WI38 (cell line): ENCODE measurements at regions not wholly inside any gene's neighbourhood (a gene's known extent, or its start where the extent isn't known, plus 50 kb on each side); places are given as distances from the start of the nearest gene placed in this dataset.
"Not testable (repeated sequence)": the region's sequence is repeated elsewhere in the genome, so short reads cannot be mapped to it uniquely, and the experiment has no call there.

ENCODE experiments used
- H3K4me3 ChIP-seq: 2 replicates; pipeline ENCODE4 v1.5.1; 2011; ENCODE audit warnings: low read depth, mild to moderate bottlenecking, control low read depth, low read length
- CTCF ChIP-seq: IDR thresholded peaks from 2 replicates; pipeline ENCODE4 v1.5.1; 2012; ENCODE audit warnings: low read depth, mild to moderate bottlenecking, control low read depth, low read length

DNA sequence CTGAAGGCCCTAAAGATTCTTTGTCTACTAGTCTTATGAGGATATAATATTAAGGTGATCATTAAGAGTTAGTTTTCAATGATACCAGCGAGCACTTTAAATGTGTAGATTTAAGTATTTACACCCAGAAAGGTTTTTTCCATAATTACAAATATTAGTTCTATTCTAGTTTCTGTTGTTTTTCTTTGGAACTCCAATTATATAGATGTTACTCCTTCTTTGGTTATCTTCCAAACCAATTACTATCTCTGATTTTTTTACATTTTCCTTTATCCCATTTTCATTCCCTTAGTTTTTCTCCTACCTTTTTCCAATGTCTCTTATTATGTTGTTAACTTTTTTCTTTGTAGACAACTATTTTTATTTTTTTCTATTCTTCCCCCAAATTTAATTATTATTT, 355.1 kb downstream of the KCNN2 start:
- no peak overlapping the region for H3K4me3 ChIP-seq
- no peak for TF ChIP-seq CTCF

GRCh38 chr5:114704225-114704893, 342.5 kb downstream of the KCNN2 start:
- not testable (repeated sequence) for H3K4me3 ChIP-seq

DNA sequence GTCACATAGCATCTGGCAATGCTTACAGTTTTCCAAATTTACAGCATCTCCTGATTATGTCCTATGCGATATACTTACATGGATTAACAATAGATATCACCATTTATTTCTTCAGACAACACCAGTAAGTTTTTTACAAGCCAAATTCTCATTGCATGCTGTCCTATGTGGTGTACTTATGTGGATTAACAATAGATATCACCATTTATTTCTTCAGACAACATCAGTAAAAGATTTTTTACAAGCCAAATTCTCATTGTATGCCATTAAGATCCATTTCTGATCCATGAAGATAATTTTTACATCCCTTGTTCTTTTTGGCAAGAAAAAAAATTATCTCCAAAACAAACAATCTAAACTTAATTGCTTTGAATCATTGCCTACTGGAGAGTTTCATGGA, 340.9 kb downstream of the KCNN2 start:
- no peak overlapping the region for H3K4me3 ChIP-seq
- no peak for TF ChIP-seq CTCF

GRCh38 chr5:114702136-114702535, 340.3 kb downstream of the KCNN2 start:
- no peak for TF ChIP-seq CTCF
- H3K4me3 ChIP-seq = no peak overlapping the region

DNA sequence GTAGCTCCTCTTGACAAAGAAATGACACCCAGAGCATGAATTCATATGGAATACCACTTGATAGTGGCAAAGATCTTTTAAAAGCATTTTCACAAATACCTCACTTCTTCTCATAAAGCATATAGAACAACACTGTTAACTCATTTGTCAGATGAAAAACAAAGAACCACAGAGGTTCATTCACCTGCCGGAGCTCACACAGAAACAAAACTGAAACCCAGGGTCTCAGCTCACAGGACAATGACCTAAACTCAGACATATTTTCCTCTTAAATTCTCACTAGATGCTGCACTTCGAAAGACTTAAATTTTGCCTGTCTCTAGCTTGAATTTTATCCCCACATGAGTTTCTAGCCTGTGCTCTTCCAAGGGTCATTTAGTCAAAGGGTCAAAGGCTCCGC, 339.0 kb downstream of the KCNN2 start:
- no peak overlapping the region for H3K4me3 ChIP-seq
- no peak for TF ChIP-seq CTCF

DNA sequence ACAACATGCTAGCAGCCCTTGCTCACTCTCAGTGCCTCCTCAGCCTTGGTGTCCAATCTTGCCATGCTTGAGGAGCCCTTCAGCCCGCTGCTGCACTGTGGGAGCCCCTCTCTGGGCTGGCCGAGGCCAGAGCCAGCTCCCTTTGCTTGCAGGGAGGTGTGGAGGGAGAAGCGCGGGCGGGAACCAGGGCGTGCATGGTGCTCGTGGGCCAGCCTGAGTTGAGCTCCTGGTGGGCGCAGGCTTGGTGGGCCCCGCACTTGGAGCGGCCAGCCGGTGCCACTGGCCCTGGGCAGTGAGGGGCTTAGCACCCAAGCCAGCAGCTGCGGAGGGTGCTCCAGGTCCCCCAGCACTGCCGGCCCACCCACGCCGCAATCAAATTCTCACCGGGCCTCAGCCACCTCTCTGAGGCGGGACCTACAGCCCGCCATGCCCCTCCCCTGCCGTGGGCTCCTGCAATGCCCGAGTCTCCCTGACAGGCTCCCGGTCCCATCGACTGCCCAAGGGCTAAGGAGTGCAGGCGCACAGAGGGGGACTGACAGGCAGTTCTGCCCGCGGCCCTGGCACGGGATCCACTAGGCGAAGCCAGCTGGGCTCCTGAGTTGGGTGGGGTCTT, 333.5 kb downstream of the KCNN2 start:
- TF ChIP-seq CTCF = no peak
- no peak overlapping the region for H3K4me3 ChIP-seq

DNA sequence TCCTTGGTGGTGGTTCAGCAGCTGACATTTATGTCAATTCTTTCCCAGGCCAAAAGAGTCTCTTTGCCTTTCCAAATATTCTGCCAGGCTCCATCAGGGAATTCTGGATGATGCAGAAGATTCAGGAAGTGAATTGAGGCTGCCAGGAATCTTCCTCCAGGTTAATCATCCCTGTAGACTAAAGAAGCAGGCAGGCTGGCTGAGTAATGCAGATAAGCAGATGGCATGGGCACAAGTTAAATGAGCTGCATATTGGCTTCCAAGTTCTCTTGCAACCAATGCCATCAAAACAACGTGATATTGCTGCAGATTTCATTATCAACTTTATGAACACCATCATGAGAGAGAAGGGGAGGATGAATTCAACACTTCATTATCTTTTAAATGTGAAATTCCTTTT, 324.5 kb downstream of the KCNN2 start:
- TF ChIP-seq CTCF = no peak
- H3K4me3 ChIP-seq = no peak overlapping the region

DNA sequence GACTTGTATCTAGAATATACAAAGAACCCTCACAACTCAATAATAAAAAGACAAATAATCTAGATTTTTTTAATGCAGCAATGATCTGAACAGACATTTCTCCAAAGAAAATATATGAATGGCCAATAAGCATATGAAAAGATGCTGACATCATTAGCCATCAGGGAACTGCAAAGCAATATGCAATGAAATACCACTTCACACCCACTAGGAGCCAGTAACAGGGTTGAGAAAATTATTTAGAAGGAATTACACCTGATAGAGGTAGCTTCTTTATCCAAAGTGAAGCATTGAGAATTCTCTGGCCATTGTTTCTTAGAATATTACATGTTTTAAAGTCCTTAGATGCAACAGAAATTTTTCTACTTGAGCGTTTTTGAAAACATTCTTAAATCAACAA, 316.9 kb downstream of the KCNN2 start:
- no peak for TF ChIP-seq CTCF
- H3K4me3 ChIP-seq = no peak overlapping the region
